Activated T-cell treated with anti-CD3 and anti-CD28 coated beads, Interleukin-2, amount 50 U/mL, for 48 hours (primary cell): ENCODE measurements at regions not wholly inside any gene's neighbourhood (a gene's known extent, or its start where the extent isn't known, plus 50 kb on each side); places are given as distances from the start of the nearest gene placed in this dataset.
"Not testable (repeated sequence)": the region's sequence is repeated elsewhere in the genome, so short reads cannot be mapped to it uniquely, and the experiment has no call there.

ENCODE experiments used
- DNase-seq, 2 experiments: peaks; one replicate each; pipeline ENCODE4 v3.0.0-alpha.2; 2020

DNA sequence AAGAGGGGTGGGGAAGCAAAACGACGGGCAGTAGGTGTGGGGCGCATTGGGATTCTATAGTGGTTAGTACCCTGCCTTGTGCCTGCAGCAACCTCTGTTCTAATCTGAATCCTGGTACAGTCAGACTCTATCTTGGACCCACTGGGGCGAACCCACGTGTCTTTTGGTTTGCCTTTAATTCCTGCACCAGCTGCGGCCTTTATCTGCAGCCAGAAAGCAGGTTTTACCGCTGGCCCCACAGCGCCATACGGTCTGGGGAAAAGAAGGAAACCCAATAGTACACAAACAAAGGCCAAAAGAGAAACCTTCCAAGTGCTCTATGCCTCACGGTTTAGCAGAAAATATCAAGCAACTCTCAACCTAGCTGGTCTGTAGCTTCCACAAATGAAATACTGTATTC lies 118.2 kb downstream of the PPIAL4A start:
- peak in 1 of 2 experiments; percentile 19 for DNase-seq

- DNase-seq = peak; percentile 38 to 46
These were observed 119.1 kb downstream of the PPIAL4A start for GRCh38 chr1:121008512-121009215.

- peak; percentile 80 to 81 for DNase-seq
These were observed 119.9 kb downstream of the PPIAL4A start for GRCh38 chr1:121009216-121010057.

DNA sequence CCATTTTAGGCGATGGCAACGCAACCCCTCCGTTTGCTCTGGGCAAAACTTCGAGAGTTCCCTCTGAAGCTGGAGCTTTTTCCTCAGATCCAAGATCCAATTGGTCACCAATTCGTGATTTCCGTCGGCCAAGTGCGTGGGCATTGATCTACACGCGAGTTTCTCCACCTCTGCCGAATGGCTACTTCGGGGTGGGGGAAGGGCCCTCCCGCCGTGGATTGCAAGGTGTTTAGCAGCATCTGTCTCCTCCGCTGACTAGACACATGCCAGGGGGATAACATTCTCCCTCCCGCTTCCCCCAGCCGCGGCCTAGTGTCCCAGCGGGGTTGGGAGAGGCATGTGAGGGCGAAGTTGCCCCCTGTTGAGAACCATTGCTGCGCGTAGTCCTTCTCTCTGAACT lies 120.6 kb downstream of the PPIAL4A start:
- not testable (repeated sequence) for DNase-seq

DNA sequence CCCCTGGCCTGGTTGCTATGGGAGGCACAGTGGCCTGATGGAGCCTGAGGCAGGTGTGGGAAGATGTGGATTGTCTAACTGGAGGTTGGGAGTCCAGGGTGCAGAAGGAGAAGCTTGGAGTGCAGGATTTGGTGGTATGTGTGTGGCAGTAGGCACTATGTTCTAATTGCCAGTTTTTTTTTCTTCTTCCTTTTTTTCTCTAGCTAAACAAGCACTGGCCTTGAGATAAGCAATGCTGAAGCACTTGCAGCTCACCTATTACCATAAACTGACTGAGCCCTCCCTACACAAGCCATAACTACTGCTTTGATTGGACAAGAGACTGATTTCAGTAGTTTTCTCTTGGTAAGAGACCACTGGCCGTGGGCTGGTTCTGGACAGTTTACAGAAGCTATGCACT lies 123.6 kb downstream of the PPIAL4A start:
- DNase-seq = not testable (repeated sequence)

- DNase-seq = peak; percentile 78 to 81
These were observed 126.8 kb downstream of the PPIAL4A start for GRCh38 chr1:121016182-121017028.

DNA sequence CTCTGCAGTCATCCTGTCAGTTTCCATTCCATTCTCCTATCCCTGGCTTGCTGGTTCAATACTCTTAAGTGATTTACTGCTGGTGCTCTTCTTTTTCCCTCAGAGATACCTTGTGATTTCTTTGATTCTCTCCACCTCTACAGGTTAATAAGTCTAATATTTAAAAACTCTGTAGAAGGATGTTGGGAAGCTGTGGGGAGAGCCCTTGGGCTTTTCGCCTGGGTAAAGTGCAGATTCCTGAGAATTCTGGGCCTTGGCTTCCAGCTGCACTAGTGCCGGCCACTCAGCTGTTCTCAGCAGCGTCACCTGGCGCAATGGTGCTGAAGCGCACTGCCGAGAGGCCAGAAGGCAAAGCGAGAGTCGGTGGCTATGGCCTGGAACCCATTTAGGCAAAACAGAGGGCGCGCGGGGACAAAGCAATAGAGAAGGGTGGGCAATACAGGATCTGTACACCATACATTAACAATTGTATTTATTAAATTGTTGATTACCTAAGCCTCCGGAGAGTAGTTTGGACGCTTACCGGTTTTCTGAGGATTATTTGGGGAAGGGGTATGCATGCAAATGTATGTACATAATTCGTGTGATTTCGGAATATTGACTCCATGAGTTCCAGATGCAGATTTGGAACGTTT lies 130.3 kb downstream of the PPIAL4A start:
- DNase-seq = not testable (repeated sequence)

- DNase-seq = peak; percentile 69 to 76
These were observed 131.0 kb downstream of the PPIAL4A start for GRCh38 chr1:121020350-121021236.

GRCh38 chr1:121021716-121022115 lies 132.1 kb downstream of the PPIAL4A start:
- DNase-seq = not testable (repeated sequence)

- not testable (repeated sequence) for DNase-seq
These were observed 143.4 kb downstream of the PPIAL4A start for GRCh38 chr1:121032878-121033494.

GRCh38 chr1:121036792-121037191 lies 147.2 kb downstream of the PPIAL4A start:
- not testable (repeated sequence) for DNase-seq

DNA sequence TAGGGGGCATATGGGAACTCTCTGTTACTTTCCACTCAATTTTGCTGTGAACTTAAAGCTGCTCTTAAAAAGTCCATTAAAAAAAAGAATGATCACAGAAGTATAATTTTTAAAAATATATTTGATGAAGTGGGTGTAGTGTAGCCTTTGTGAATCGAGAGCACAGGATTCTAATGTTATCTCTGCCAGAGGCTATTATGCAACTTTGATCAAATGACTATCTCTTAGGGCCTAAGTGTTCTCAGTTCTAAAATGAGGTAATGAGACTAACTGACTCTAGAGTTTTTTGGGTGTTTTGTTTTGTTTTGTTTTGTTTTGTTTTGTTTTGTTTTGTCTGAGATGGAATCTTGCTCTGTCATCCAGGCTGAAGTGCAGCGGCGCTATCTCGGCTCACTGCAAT lies 143.2 kb downstream of the FAM72B start:
- DNase-seq = not testable (repeated sequence)

DNA sequence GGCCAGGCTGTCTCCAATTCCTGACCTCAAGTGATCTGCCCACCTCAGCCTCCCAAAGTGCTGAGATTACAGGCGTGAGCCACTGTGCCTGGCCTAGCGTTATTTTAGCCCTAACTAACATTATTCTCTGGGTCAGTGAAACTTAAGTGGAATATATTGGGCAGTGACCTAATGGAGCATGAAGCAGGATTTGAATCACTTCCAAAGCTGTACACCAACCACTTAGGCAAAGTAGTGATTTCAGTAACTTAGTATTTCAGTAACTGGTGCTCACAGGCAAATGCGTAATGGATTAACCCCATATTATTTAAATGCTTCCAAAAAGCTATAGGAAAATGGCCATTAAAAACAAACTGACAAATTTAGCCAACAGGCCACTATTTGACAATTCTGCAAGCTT lies 142.6 kb downstream of the FAM72B start:
- DNase-seq = not testable (repeated sequence)

DNA sequence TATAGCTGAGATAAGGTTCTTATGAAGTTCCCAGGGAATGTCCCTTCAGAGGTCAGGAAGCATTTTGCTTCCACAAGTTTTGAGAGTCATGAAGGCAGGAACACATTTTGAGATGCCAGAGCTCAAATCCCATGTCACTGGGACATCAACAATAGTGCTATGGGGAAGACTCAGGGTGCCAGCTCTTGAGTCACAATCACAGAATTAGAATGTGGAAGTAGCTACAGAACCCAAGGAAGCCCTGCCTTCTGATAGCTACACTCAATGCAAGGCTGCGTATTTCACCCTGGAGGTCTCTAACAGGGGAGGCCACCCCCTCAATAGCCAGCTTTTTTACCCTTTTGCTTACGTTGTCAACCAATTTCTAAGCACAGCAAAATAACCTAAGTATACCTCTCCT lies 141.3 kb downstream of the FAM72B start:
- DNase-seq = not testable (repeated sequence)

DNA sequence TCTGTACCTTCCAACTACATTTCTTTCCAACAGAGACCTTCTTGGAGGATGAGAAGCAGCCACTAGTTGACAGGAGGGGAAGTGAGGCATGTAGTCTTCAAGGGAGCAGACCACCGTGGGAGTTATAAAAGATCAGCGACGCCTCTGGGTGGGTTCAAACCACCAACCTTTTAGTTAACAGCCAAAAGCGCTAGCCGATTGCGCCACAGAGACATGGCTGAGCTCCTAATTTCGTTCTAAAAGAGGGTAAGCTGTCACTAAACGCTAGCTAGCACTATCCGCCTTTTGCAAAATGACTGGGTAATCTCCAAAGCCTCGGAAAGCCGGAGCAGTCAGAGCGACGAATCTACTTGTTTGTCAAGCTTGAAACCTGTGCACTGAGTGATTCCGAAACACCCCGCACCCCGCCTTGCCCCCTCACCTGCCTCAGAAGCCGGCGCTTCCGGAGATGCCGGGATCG lies 135.8 kb downstream of the FAM72B start:
- peak; percentile 40 to 55 for DNase-seq

- not testable (repeated sequence) for DNase-seq
These were observed 135.2 kb downstream of the FAM72B start for GRCh38 chr1:121048769-121049443.

DNA sequence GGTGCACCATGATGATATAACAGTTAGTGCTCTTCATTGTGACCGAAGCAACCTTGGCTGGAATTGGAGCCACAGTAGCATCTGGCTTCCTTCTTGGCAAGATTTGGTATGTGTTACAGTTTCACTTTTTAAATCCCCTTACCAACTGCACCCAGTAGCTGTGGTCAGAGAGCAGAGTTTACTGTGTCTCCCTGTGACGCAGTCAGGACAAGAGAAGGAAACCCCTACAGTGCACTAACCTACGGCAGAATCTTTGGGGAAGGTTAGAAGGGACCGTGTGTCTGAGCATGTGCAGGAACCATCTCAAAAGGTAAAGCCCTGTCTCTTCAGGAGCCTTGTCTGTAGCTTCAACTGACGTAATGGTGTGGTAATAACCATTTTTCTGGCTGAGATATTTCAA lies 134.0 kb downstream of the FAM72B start:
- DNase-seq = not testable (repeated sequence)

DNA sequence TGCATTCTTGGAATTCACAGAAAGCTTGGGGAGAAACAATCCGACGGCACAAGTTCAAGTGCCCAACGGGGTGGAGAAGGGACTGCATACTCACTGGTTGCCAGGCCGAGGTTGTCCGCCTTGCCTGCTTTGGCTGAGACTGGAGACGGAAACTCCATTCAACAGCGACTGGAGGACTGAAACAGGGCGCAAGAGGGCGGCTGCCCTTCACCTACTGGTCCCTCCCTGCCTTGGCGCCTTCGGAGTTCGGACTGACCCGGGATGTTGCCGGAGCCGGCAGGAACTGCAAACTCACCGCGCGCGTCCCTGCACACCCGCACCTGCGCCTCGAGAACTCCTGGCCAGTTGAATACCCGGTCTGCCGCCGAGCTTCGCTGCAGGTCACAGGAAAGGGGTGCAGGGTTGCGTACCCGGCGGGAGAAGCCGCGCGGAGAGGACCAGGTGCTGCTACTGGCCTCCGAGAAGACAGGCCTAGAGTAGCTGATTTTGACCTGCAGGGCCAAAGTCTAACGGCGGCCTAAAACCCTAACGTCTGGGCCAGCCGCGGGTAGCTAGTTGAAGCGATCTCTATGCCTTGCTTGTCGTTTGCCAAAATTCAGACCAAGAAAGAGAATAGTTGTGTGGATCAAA lies 132.9 kb downstream of the FAM72B start:
- DNase-seq = not testable (repeated sequence)

DNA sequence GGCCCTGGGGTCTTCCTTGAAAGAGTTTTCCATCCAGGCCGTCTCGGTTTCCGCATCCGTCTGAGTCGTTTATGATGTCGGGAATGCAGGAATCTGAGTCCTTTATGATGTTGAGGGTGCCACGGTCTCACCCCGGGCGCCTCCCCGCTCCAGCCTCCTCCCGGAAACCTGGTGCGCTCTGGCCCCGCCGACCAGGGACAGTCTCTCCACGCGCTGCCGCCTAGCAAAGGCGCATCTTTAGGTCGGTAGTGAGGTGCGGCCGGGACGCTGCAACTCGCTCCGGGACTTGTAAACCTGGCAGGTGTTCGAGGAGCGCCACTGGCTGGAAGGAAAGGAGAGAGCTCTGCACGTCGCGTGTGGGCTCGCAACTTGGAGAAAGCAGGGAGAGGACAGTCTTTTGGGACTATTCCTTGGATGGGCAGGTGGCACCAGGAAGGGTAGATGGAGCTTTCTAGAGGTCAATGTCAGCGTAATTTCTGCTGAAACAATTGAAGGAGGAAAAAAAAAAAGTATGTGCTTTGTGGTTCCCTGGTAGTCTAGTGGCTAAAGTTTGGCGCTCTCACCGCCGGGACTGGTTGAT lies 132.0 kb downstream of the FAM72B start:
- not testable (repeated sequence) for DNase-seq
